Activated naive CD8-positive, alpha-beta T cell treated with anti-CD3 and anti-CD28 coated beads, Interleukin-2, amount 10 ng/mL, durations not matched to agents 7 days and 5 days (primary cell): ENCODE measurements at regions not wholly inside any gene's neighbourhood (a gene's known extent, or its start where the extent isn't known, plus 50 kb on each side); places are given as distances from the start of the nearest gene placed in this dataset.

Experiments used
- ATAC-seq: fragments of 150-1000 bp; cut with Tn5 transposase; one replicate; pipeline ENCODE4 v1.10.0; 2021; ENCODE audit warnings: low read depth, moderate library complexity
- POLR2A ChIA-PET: fragments of 350-600 bp; sonication (Branson Sonifier 250); formaldehyde crosslinking; loops from one replicate; lab custom pipeline; 2021; ENCODE audit warnings: antibody characterized with exemption; lab: Charles Lee
- DNase-seq: peaks from one replicate; pipeline ENCODE4 v3.0.0; 2021
- H3K27ac Mint-ChIP-seq: one replicate; pipeline ENCODE4 v1.8.0; 2022; ENCODE audit warnings: mild to moderate bottlenecking, mixed read lengths
- H3K27me3 Mint-ChIP-seq: one replicate; pipeline ENCODE4 v1.8.0; 2022; ENCODE audit warnings: mild to moderate bottlenecking, moderate library complexity, mixed read lengths
- H3K36me3 Mint-ChIP-seq: one replicate; pipeline ENCODE4 v1.8.0; 2021; ENCODE audit warnings: mild to moderate bottlenecking, mixed read lengths
- H3K4me1 Mint-ChIP-seq: one replicate; pipeline ENCODE4 v1.8.0; 2021; ENCODE audit warnings: mixed read lengths
- H3K4me3 Mint-ChIP-seq: one replicate; pipeline ENCODE4 v1.8.0; 2022; ENCODE audit warnings: mild to moderate bottlenecking, moderate library complexity, mixed read lengths
- H3K9me3 Mint-ChIP-seq: one replicate; pipeline ENCODE4 v1.8.0; 2021; ENCODE audit warnings: mixed read lengths

- Mint-ChIP-seq H3K9me3 (peaks cover 1% of the 10 kb centered on the region), H3K36me3 (peaks cover 1% of the 10 kb centered on the region), H3K27ac (no peak overlapping the region), H3K4me3 (no peak overlapping the region), H3K4me1 (no peaks in the 10 kb centered on the region), H3K27me3 (no peaks in the 10 kb centered on the region)
- POLR2A ChIA-PET: no interaction called here
- ATAC-seq (no peak), DNase-seq (no peak)
These were observed 510.3 kb upstream of the TMPRSS15 start for GRCh38 chr21:18913914-18914313.

- POLR2A ChIA-PET: no interaction called here
- no peaks in the 10 kb centered on the region for H3K4me1 Mint-ChIP-seq
- H3K4me3 Mint-ChIP-seq: no peak overlapping the region
- H3K36me3 Mint-ChIP-seq: peaks cover 1% of the 10 kb centered on the region
- DNase-seq (no peak), ATAC-seq (no peak)
- no peaks in the 10 kb centered on the region for H3K27me3 Mint-ChIP-seq
- H3K9me3 Mint-ChIP-seq: peaks cover 1% of the 10 kb centered on the region
- no peak overlapping the region for H3K27ac Mint-ChIP-seq
These were observed 511.0 kb upstream of the TMPRSS15 start for GRCh38 chr21:18914570-18914969.

GRCh38 chr21:18917622-18918021 lies 514.0 kb upstream of the TMPRSS15 start:
- H3K27ac Mint-ChIP-seq: no peak overlapping the region
- H3K9me3 Mint-ChIP-seq: peaks cover under 1% of the 10 kb centered on the region
- ATAC-seq (no peak), DNase-seq (no peak)
- no peak overlapping the region for H3K4me3 Mint-ChIP-seq
- POLR2A ChIA-PET: no interaction called here
- peaks cover under 1% of the 10 kb centered on the region for H3K36me3 Mint-ChIP-seq
- no peaks in the 10 kb centered on the region for H3K27me3 Mint-ChIP-seq
- H3K4me1 Mint-ChIP-seq: no peaks in the 10 kb centered on the region

- ATAC-seq (no peak), DNase-seq (no peak)
- Mint-ChIP-seq H3K4me1 (no peaks in the 10 kb centered on the region), H3K27me3 (no peaks in the 10 kb centered on the region), H3K9me3 (peaks cover 8% of the 10 kb centered on the region), H3K4me3 (no peak overlapping the region), H3K27ac (no peak overlapping the region), H3K36me3 (no peaks in the 10 kb centered on the region)
- POLR2A ChIA-PET: no interaction called here
These were observed 527.7 kb upstream of the TMPRSS15 start for GRCh38 chr21:18931237-18931636.

GRCh38 chr21:18937337-18937736 lies 533.8 kb upstream of the TMPRSS15 start:
- H3K4me1 Mint-ChIP-seq: no peaks in the 10 kb centered on the region
- H3K27me3 Mint-ChIP-seq: no peaks in the 10 kb centered on the region
- DNase-seq (no peak), ATAC-seq (no peak)
- H3K4me3 Mint-ChIP-seq: no peak overlapping the region
- POLR2A ChIA-PET: no interaction called here
- no peaks in the 10 kb centered on the region for H3K36me3 Mint-ChIP-seq
- no peak overlapping the region for H3K27ac Mint-ChIP-seq
- H3K9me3 Mint-ChIP-seq: peaks cover 4% of the 10 kb centered on the region

- no peaks in the 10 kb centered on the region for H3K4me1 Mint-ChIP-seq
- peaks cover 2% of the 10 kb centered on the region for H3K27me3 Mint-ChIP-seq
- H3K9me3 Mint-ChIP-seq: peaks cover 3% of the 10 kb centered on the region
- POLR2A ChIA-PET: no interaction called here
- no peak overlapping the region for H3K27ac Mint-ChIP-seq
- ATAC-seq (no peak), DNase-seq (no peak)
- no peak overlapping the region for H3K4me3 Mint-ChIP-seq
- no peaks in the 10 kb centered on the region for H3K36me3 Mint-ChIP-seq
These were observed 537.2 kb upstream of the TMPRSS15 start for GRCh38 chr21:18940791-18941190.

- Mint-ChIP-seq H3K27ac (no peak overlapping the region), H3K4me1 (no peaks in the 10 kb centered on the region), H3K9me3 (peaks cover 3% of the 10 kb centered on the region), H3K36me3 (no peaks in the 10 kb centered on the region), H3K27me3 (peaks cover 2% of the 10 kb centered on the region), H3K4me3 (no peak overlapping the region)
- POLR2A ChIA-PET: no interaction called here
- DNase-seq (no peak), ATAC-seq (no peak)
These were observed 546.6 kb upstream of the TMPRSS15 start for GRCh38 chr21:18950045-18950740.

- POLR2A ChIA-PET: no interaction called here
- no peak for ATAC-seq
- DNase-seq: no peak
- H3K27ac Mint-ChIP-seq: no peak overlapping the region
- H3K27me3 Mint-ChIP-seq: no peaks in the 10 kb centered on the region
- H3K9me3 Mint-ChIP-seq: no peaks in the 10 kb centered on the region
- H3K4me3 Mint-ChIP-seq: no peak overlapping the region
- no peaks in the 10 kb centered on the region for H3K36me3 Mint-ChIP-seq
- no peaks in the 10 kb centered on the region for H3K4me1 Mint-ChIP-seq
These were observed 547.9 kb upstream of the TMPRSS15 start for GRCh38 chr21:18951271-18952038.

GRCh38 chr21:18954441-18954844 lies 550.9 kb upstream of the TMPRSS15 start:
- no peaks in the 10 kb centered on the region for H3K4me1 Mint-ChIP-seq
- H3K9me3 Mint-ChIP-seq: no peaks in the 10 kb centered on the region
- H3K4me3 Mint-ChIP-seq: no peak overlapping the region
- DNase-seq (no peak), ATAC-seq (no peak)
- POLR2A ChIA-PET: no interaction called here
- H3K27ac Mint-ChIP-seq: no peak overlapping the region
- no peaks in the 10 kb centered on the region for H3K27me3 Mint-ChIP-seq
- no peaks in the 10 kb centered on the region for H3K36me3 Mint-ChIP-seq

GRCh38 chr21:18959817-18960216 lies 556.2 kb upstream of the TMPRSS15 start:
- Mint-ChIP-seq H3K9me3 (no peaks in the 10 kb centered on the region), H3K4me1 (no peaks in the 10 kb centered on the region), H3K27me3 (no peaks in the 10 kb centered on the region), H3K27ac (no peak overlapping the region), H3K4me3 (no peak overlapping the region), H3K36me3 (no peaks in the 10 kb centered on the region)
- ATAC-seq (no peak), DNase-seq (no peak)
- POLR2A ChIA-PET: no interaction called here

- H3K27ac Mint-ChIP-seq: no peak overlapping the region
- ATAC-seq (no peak), DNase-seq (no peak)
- H3K9me3 Mint-ChIP-seq: no peaks in the 10 kb centered on the region
- H3K4me3 Mint-ChIP-seq: no peak overlapping the region
- no peaks in the 10 kb centered on the region for H3K36me3 Mint-ChIP-seq
- POLR2A ChIA-PET: no interaction called here
- no peaks in the 10 kb centered on the region for H3K27me3 Mint-ChIP-seq
- no peaks in the 10 kb centered on the region for H3K4me1 Mint-ChIP-seq
These were observed 556.7 kb upstream of the TMPRSS15 start for GRCh38 chr21:18960306-18960705.

- no peak for DNase-seq
- H3K27me3 Mint-ChIP-seq: no peaks in the 10 kb centered on the region
- no peak overlapping the region for H3K4me3 Mint-ChIP-seq
- POLR2A ChIA-PET: no interaction called here
- no peak for ATAC-seq
- no peak overlapping the region for H3K27ac Mint-ChIP-seq
- H3K36me3 Mint-ChIP-seq: no peaks in the 10 kb centered on the region
- H3K9me3 Mint-ChIP-seq: peaks cover 3% of the 10 kb centered on the region
- H3K4me1 Mint-ChIP-seq: no peaks in the 10 kb centered on the region
These were observed 566.8 kb upstream of the TMPRSS15 start for GRCh38 chr21:18970416-18970815.

- no peak overlapping the region for H3K27ac Mint-ChIP-seq
- H3K36me3 Mint-ChIP-seq: no peaks in the 10 kb centered on the region
- peaks cover 3% of the 10 kb centered on the region for H3K9me3 Mint-ChIP-seq
These were observed 567.4 kb upstream of the TMPRSS15 start for GRCh38 chr21:18970941-18971340.

GRCh38 chr21:18985584-18985983 lies 582.0 kb upstream of the TMPRSS15 start:
- no peak for ATAC-seq
- Mint-ChIP-seq H3K4me1 (no peaks in the 10 kb centered on the region), H3K36me3 (no peaks in the 10 kb centered on the region), H3K27ac (no peak overlapping the region), H3K27me3 (no peaks in the 10 kb centered on the region), H3K4me3 (no peak overlapping the region), H3K9me3 (peaks cover 4% of the 10 kb centered on the region)
- DNase-seq: no peak
- POLR2A ChIA-PET: no interaction called here

More at GRCh38 chr21:18970941-18971340, 567.4 kb upstream of the TMPRSS15 start:
- ATAC-seq (no peak), DNase-seq (no peak)
- Mint-ChIP-seq H3K27me3 (no peaks in the 10 kb centered on the region), H3K4me3 (no peak overlapping the region), H3K4me1 (no peaks in the 10 kb centered on the region)
- POLR2A ChIA-PET: no interaction called here
